LNCaP clone FGC (cell line): ENCODE measurements at regions not wholly inside any gene's neighbourhood (a gene's known extent, or its start where the extent isn't known, plus 50 kb on each side); places are given as distances from the start of the nearest gene placed in this dataset.

Source experiments
- DNase-seq: peaks from one replicate; pipeline ENCODE4 v3.0.0-alpha.2; 2011; ENCODE audit warnings: low read depth
- H3K4me3 ChIP-seq: 2 replicates; pipeline ENCODE4 v1.5.1; 2011; ENCODE audit warnings: mild to moderate bottlenecking, low read depth, low read length, control low read depth
- TF ChIP-seq, protein P1 (sequence below): IDR thresholded peaks from 2 replicates; pipeline ENCODE4 v1.5.1; 2012; ENCODE audit warnings: mild to moderate bottlenecking; ENCODE audit not compliant: control insufficient read depth, insufficient read depth; ENCODE audit errors: extremely low read depth

GRCh38 chr6:130514712-130515111 is 148.9 kb downstream of the TMEM200A start:
- TF ChIP-seq, protein P1, sequence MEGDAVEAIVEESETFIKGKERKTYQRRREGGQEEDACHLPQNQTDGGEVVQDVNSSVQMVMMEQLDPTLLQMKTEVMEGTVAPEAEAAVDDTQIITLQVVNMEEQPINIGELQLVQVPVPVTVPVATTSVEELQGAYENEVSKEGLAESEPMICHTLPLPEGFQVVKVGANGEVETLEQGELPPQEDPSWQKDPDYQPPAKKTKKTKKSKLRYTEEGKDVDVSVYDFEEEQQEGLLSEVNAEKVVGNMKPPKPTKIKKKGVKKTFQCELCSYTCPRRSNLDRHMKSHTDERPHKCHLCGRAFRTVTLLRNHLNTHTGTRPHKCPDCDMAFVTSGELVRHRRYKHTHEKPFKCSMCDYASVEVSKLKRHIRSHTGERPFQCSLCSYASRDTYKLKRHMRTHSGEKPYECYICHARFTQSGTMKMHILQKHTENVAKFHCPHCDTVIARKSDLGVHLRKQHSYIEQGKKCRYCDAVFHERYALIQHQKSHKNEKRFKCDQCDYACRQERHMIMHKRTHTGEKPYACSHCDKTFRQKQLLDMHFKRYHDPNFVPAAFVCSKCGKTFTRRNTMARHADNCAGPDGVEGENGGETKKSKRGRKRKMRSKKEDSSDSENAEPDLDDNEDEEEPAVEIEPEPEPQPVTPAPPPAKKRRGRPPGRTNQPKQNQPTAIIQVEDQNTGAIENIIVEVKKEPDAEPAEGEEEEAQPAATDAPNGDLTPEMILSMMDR: no peak
- no peak overlapping the region for H3K4me3 ChIP-seq

DNA sequence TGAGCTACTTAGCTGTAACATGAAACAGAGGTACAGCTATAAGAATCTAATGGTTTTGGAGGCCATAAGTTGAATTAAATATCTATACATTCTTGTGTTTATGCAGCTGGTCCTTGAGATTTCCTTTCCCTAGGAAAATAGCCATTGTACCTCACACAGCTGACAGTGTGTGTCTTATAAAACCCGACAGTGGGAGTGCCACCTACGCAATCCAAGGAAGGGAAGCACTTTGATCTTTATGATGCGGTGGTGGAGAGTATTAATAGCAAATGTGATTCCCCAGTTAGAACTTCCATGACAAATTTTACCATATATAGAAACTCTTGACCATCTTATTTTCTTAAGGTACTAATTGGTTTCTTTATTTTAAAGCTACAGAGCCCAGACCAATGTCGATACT is 149.5 kb downstream of the TMEM200A start:
- H3K4me3 ChIP-seq: no peak overlapping the region
- DNase-seq: no peak
- TF ChIP-seq, protein P1: no peak

More at GRCh38 chr6:130514712-130515111, 148.9 kb downstream of the TMEM200A start:
- DNase-seq: no peak

DNA sequence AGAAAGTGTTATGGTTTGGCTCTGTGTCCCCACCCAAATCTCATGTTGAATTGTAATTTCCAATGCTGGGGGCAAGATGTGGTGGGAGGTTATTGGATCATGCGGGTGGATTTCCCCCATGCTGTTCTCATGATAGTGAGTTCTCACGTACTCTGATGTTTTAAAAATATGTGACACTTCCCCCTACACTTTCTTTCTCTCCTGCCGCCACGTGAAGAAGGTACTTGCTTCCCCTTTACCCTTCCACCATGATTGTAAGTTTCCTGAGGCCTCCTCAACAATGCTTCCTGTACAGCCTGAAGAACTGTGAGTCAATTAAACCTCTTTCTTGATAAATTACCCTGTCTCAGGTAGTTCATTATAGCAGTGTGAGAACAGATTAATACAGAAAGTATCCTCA is 150.8 kb downstream of the TMEM200A start:
- DNase-seq: no peak
- TF ChIP-seq, protein P1: no peak
- no peak overlapping the region for H3K4me3 ChIP-seq

DNA sequence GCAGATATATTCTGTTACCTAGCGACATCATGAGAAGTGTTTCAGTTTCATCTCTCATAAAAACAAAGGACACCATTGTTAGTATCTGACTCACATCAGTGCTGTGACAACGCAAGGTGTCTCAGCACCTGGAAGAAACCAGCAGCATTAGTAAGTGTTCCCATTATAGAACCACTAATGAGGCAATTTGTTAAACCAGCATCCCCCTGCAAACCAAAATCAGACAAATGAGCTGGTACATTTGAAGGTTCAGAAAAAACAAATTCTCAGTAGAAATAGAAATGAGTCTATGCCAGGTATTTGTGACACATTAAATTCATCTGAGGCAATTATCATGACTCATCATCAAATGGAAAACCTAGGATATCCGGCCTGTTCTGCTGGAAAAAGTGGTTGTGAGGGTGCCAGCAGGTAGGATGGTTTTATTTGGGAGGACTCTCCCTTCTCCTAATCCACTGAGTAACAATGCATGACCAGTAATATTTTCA is 151.7 kb downstream of the TMEM200A start:
- H3K4me3 ChIP-seq: no peak overlapping the region
- no peak for DNase-seq
- TF ChIP-seq, protein P1: no peak

GRCh38 chr6:130518588-130518987 is 152.8 kb downstream of the TMEM200A start:
- DNase-seq: no peak
- no peak overlapping the region for H3K4me3 ChIP-seq
- TF ChIP-seq, protein P1: no peak

GRCh38 chr6:130520221-130520620 is 154.4 kb downstream of the TMEM200A start:
- no peak overlapping the region for H3K4me3 ChIP-seq
- TF ChIP-seq, protein P1: no peak
- DNase-seq: no peak

GRCh38 chr6:130520801-130521200 is 155.0 kb downstream of the TMEM200A start:
- TF ChIP-seq, protein P1: no peak
- DNase-seq: no peak
- no peak overlapping the region for H3K4me3 ChIP-seq
